HepG2 (cell line): ENCODE measurements at regions not wholly inside any gene's neighbourhood (a gene's known extent, or its start where the extent isn't known, plus 50 kb on each side); places are given as distances from the start of the nearest gene placed in this dataset.

Experiments
- ATAC-seq: fragments of 200-7000 bp; cut with Tn5 transposase; 3 replicates; pipeline ENCODE4 v1.9.1; 2020; ENCODE audit warnings: mild to moderate bottlenecking, moderate library complexity
- BruUV-seq: library from RNA; stranded (reverse); fragments of 400-500 nt; replicated peaks from 2 replicates; lab custom pipeline; 2021; lab: Mats Ljungman, UMichigan
- CTCF ChIA-PET: fragments of 300-600 bp; formaldehyde crosslinking; extraction: SDS; loops from one replicate; lab custom pipeline; 2021; ENCODE audit warnings: low total read pairs, inconsistent platforms, low intra/inter-chr PET ratio; lab: Yijun Ruan, JAX
- POLR2A ChIA-PET: fragments of 350-600 bp; sonication (Branson Sonifier 250); formaldehyde crosslinking; loops from one replicate; lab custom pipeline; 2020; ENCODE audit warnings: antibody characterized with exemption, inconsistent platforms; lab: Yijun Ruan, JAX
- DNase-seq: peaks from one replicate; pipeline ENCODE4 v3.0.0-alpha.2; 2015; ENCODE audit warnings: low spot score
- FAIRE-seq: peaks from 3 replicates; lab custom pipeline; 2011; peaks lifted over from hg19 to GRCh38; lab: Jason Lieb, UNC
- H2AFZ ChIP-seq: one replicate; pipeline ENCODE4 v1.6.1; 2011; ENCODE audit warnings: low read length, inconsistent platforms
- H3K27ac ChIP-seq: fragments of 300-600 bp; 3 replicates; pipeline ENCODE4 v1.8.0; 2011; ENCODE audit warnings: mixed run types, mild to moderate bottlenecking, mixed read lengths, low read length, inconsistent platforms; ENCODE audit not compliant: insufficient read depth; ENCODE audit errors: extremely low read length
- H3K27me3 ChIP-seq, 2 experiments: fragments of 200-600 bp in 1 of 2; 2 replicates in 1 of 2; 3 replicates in 1 of 2; pipeline versions ENCODE4 v1.6.0 to v1.8.0; 2011; ENCODE audit warnings: low read length in 2 of 2, mild to moderate bottlenecking in 2 of 2, moderate library complexity in 2 of 2, inconsistent platforms in 1 of 2; ENCODE audit not compliant: insufficient read depth in 2 of 2, control insufficient read depth in 1 of 2
- H3K36me3 ChIP-seq, 2 experiments: fragments of 200-600 bp in 1 of 2; replicated peaks in 1 of 2; 2 replicates in 1 of 2; 3 replicates in 1 of 2; pipeline versions ENCODE4 v1.5.1 to v1.8.0; 2011; ENCODE audit warnings: low read length in 2 of 2, inconsistent platforms in 1 of 2; ENCODE audit not compliant: insufficient read depth in 2 of 2, control insufficient read depth in 1 of 2
- H3K4me1 ChIP-seq: 2 replicates; pipeline ENCODE4 v1.5.1; 2012; ENCODE audit warnings: low read length, inconsistent platforms; ENCODE audit not compliant: insufficient read depth
- H3K4me2 ChIP-seq: 2 replicates; pipeline ENCODE4 v1.6.0; 2011; ENCODE audit warnings: low read depth, low read length, inconsistent platforms
- H3K4me3 ChIP-seq, 3 experiments: fragments of 200-600 bp in 1 of 3; sonication (generic), shearing (Covaris generic) in 1 of 3; replicated peaks in 1 of 3; 2 replicates each; pipeline ENCODE4 v1.5.1; 2011 to 2016; ENCODE audit warnings: low read length in 3 of 3, inconsistent platforms in 2 of 3, low read depth in 2 of 3, mild to moderate bottlenecking in 2 of 3, control low read depth in 1 of 3, mixed read lengths in 1 of 3; ENCODE audit not compliant: insufficient read depth in 1 of 3
- H3K79me2 ChIP-seq: one replicate; pipeline ENCODE4 v1.6.1; 2011; ENCODE audit warnings: low read length, inconsistent platforms; ENCODE audit not compliant: insufficient read depth
- H3K9ac ChIP-seq: 2 replicates; pipeline ENCODE4 v1.6.0; 2011; ENCODE audit warnings: mild to moderate bottlenecking, low read depth, low read length, inconsistent platforms; ENCODE audit not compliant: insufficient read depth
- H3K9me3 ChIP-seq: 2 replicates; pipeline ENCODE4 v1.5.1; 2012; ENCODE audit warnings: mild to moderate bottlenecking, low read length
- H4K20me1 ChIP-seq: 2 replicates; pipeline ENCODE4 v1.6.0; 2011; ENCODE audit warnings: inconsistent platforms, mild to moderate bottlenecking, low read length, moderate library complexity; ENCODE audit not compliant: insufficient read depth
- MBD4 ChIP-seq: IDR thresholded peaks from 2 replicates; pipeline ENCODE4 v1.6.1; 2012; ENCODE audit warnings: low read length, inconsistent platforms, borderline replicate concordance
- NCOR1 ChIP-seq: fragments of 200-600 bp; sonication (generic); IDR thresholded peaks from 2 replicates; pipeline ENCODE4 v1.7.0; 2017; ENCODE audit warnings: antibody characterized with exemption, low read length, borderline replicate concordance
- NFIC ChIP-seq: IDR thresholded peaks from 2 replicates; pipeline ENCODE4 v1.6.1; 2012; ENCODE audit warnings: mild to moderate bottlenecking, low read length, inconsistent platforms
- NR2F2 ChIP-seq: IDR thresholded peaks from 2 replicates; pipeline ENCODE4 v1.6.1; 2012; ENCODE audit warnings: low read depth, inconsistent platforms, borderline replicate concordance
- NRL ChIP-seq: sonication (generic); formaldehyde crosslinking; IDR thresholded peaks from 2 replicates; pipeline ENCODE4 v1.5.0; 2020; ENCODE audit warnings: missing genetic modification reagents, mild to moderate bottlenecking, moderate library complexity, borderline replicate concordance
- SP1 ChIP-seq, 2 experiments: fragments of 450-650 bp in 1 of 2; sonication (generic) in 1 of 2; formaldehyde crosslinking in 1 of 2; IDR thresholded peaks; 2 replicates each; pipeline versions ENCODE4 v1.4.0 to v1.6.1; 2016 to 2020; ENCODE audit warnings: missing genetic modification reagents in 1 of 2
- THAP7 ChIP-seq: sonication (generic); formaldehyde crosslinking; IDR thresholded peaks from 2 replicates; pipeline ENCODE4 v1.8.1; 2023; ENCODE audit warnings: mild to moderate bottlenecking, missing genetic modification reagents
- ZNF276 ChIP-seq: sonication (generic); formaldehyde crosslinking; IDR thresholded peaks from 2 replicates; pipeline ENCODE4 v1.4.0; 2020; ENCODE audit warnings: mild to moderate bottlenecking, low read depth, missing genetic modification reagents
- ZNF563 ChIP-seq: sonication (generic); formaldehyde crosslinking; IDR thresholded peaks from 2 replicates; pipeline ENCODE4 v1.8.0; 2022; ENCODE audit warnings: mild to moderate bottlenecking, moderate library complexity, missing genetic modification reagents
- ZSCAN25 ChIP-seq: sonication (generic); formaldehyde crosslinking; IDR thresholded peaks from 2 replicates; pipeline ENCODE4 v1.8.0; 2022; ENCODE audit warnings: mild to moderate bottlenecking, missing genetic modification reagents
- WGBS: methylation state at CpG from one replicate; pipeline ENCODE4 v1.1.6; 2017; ENCODE audit warnings: low lambda C conversion rate; 5-methylcytosine and 5-hydroxymethylcytosine counted together
- in situ Hi-C: cut with HindIII; loops from 2 replicates; pipeline ENCODE4 v1.10.0; 2017; ENCODE audit warnings: low pct_unique_long_range_greater_than_20kb; ENCODE audit not compliant: extremely low pct_ligation_motif_present
- intact Hi-C: fragments of 100-400 bp; cut with micrococcal nuclease; formaldehyde crosslinking; loops from one replicate; pipeline ENCODE4 v1.10.0; 2022; ENCODE audit not compliant: unreplicated experiment
- TF ChIP-seq, protein P1 (sequence below): sonication (generic); formaldehyde crosslinking; conservative IDR thresholded peaks from 2 replicates; pipeline ENCODE4 v1.4.0; 2020; ENCODE audit warnings: missing genetic modification reagents
- TF ChIP-seq, protein P2 (sequence below): IDR thresholded peaks from 2 replicates; pipeline ENCODE4 v1.6.1; 2016; ENCODE audit warnings: low read depth, borderline replicate concordance
- TF ChIP-seq, protein P3 (sequence below): sonication (generic); formaldehyde crosslinking; IDR thresholded peaks from 2 replicates; pipeline ENCODE4 v1.4.0; 2020; ENCODE audit warnings: missing genetic modification reagents, mild to moderate bottlenecking, borderline replicate concordance
- TF ChIP-seq, protein P4 (sequence below): IDR thresholded peaks from 2 replicates; pipeline ENCODE4 v1.6.1; 2016; ENCODE audit warnings: missing biosample characterization, missing genetic modification reagents, low read depth

DNA sequence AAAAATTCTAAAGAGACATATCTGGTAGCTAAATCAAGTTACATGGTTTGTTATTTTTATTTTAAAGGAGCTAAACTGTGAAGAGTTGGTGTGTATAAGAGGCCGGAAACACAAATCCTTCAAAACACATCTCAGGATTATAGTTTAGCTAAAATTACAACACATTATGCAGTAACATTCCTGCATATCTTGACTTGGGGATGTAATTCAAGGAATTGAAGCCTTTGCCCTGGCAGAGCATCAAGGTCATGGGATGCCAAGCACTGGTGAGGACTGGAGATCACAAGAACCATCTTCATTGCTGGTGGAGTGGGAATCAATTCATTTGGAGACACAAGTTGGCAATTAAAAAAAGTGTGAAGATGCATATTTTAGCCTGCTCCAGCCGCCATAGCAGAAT, 86.8 kb upstream of the LSM6 start:
- intact Hi-C loops (no loop called here), in situ Hi-C loops (loop anchor here (25.0 kb wide), 1 partner anchor 824 kb away; no protein-coding TSS in a partner anchor)
- BruUV-seq = no TSS peak
- Histone ChIP-seq H4K20me1 (no peaks in the 10 kb centered on the region), H3K9ac (no peak overlapping the region), H3K79me2 (no peaks in the 10 kb centered on the region), H3K4me3 (no peak overlapping the region), H3K27me3 (no peaks in the 10 kb centered on the region), H3K4me1 (no peaks in the 10 kb centered on the region), H2AFZ (no peak overlapping the region), H3K4me2 (no peak overlapping the region), H3K27ac (no peak overlapping the region), H3K9me3 (no peaks in the 10 kb centered on the region), H3K36me3 (no peaks in the 10 kb centered on the region)
- ChIA-PET CTCF (no interaction called here), POLR2A (no interaction called here)
- DNase-seq = no peak
- no peak for FAIRE-seq
- WGBS = 42% methylated on average over 2 of the region's 2 CpGs
- ATAC-seq = no peak
- TF ChIP-seq NRL (CRISPR knock-in tag) (no peak), NFIC (no peak), ZNF563 (CRISPR knock-in tag) (no peak), MBD4 (no peak), NR2F2 (no peak), NCOR1 (no peak), ZNF276 (CRISPR knock-in tag) (no peak), SP1 (IDR thresholded peaks at IDR 0.05) (no peak), SP1 (CRISPR knock-in tag; IDR thresholded peaks at IDR 0.05) (no peak), ZSCAN25 (CRISPR knock-in tag) (no peak), THAP7 (CRISPR knock-in tag) (no peak)
- TF ChIP-seq, protein P1, sequence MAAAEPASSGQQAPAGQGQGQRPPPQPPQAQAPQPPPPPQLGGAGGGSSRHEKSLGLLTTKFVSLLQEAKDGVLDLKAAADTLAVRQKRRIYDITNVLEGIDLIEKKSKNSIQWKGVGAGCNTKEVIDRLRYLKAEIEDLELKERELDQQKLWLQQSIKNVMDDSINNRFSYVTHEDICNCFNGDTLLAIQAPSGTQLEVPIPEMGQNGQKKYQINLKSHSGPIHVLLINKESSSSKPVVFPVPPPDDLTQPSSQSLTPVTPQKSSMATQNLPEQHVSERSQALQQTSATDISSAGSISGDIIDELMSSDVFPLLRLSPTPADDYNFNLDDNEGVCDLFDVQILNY = no peak
- TF ChIP-seq, protein P2, sequence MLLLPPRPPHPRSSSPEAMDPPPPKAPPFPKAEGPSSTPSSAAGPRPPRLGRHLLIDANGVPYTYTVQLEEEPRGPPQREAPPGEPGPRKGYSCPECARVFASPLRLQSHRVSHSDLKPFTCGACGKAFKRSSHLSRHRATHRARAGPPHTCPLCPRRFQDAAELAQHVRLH (CRISPR knock-in tag) = no peak
- TF ChIP-seq, protein P3, sequence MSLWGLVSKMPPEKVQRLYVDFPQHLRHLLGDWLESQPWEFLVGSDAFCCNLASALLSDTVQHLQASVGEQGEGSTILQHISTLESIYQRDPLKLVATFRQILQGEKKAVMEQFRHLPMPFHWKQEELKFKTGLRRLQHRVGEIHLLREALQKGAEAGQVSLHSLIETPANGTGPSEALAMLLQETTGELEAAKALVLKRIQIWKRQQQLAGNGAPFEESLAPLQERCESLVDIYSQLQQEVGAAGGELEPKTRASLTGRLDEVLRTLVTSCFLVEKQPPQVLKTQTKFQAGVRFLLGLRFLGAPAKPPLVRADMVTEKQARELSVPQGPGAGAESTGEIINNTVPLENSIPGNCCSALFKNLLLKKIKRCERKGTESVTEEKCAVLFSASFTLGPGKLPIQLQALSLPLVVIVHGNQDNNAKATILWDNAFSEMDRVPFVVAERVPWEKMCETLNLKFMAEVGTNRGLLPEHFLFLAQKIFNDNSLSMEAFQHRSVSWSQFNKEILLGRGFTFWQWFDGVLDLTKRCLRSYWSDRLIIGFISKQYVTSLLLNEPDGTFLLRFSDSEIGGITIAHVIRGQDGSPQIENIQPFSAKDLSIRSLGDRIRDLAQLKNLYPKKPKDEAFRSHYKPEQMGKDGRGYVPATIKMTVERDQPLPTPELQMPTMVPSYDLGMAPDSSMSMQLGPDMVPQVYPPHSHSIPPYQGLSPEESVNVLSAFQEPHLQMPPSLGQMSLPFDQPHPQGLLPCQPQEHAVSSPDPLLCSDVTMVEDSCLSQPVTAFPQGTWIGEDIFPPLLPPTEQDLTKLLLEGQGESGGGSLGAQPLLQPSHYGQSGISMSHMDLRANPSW (CRISPR knock-in tag) = no peak
- TF ChIP-seq, protein P4, sequence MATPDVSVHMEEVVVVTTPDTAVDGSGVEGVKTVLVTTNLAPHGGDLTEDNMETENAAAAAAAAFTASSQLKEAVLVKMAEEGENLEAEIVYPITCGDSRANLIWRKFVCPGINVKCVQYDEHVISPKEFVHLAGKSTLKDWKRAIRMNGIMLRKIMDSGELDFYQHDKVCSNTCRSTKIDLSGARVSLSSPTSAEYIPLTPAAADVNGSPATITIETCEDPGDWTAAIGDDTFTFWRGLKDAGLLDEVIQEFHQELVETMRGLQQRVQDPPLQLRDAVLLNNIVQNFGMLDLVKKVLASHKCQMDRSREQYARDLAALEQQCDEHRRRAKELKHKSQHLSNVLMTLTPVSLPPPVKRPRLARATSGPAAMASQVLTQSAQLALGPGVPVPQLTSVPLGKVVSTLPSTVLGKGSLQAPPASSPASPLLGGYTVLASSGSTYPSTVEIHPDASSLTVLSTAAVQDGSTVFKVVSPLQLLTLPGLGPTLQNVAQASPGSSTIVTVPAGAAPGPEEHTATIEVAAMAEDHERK (CRISPR knock-in tag) = no peak
